ENCODE measurements at regions not wholly inside any gene's neighbourhood (a gene's known extent, or its start where the extent isn't known, plus 50 kb on each side); places are given as distances from the start of the nearest gene placed in this dataset.

DNA sequence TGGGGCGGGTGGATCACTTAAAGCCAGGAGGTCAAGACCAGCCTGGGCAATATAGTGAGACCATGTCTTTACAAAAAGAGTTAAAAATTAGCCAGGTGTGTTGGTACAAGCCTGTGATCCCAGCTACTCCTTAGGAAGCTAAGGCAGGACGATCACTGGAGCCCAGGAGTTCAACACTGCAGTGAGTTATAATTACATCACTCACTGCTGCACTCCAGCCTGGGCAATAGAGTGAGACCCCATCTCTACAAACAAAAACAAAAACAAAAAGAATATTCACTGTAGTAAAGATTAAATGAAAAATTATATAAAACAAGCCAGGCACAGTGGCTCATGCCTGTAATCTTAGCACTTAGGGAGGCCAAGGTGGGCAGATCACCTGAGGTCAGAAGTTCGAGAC, 1047.6 kb upstream of the AUTS2 start:
- DNase-seq (ENCODE audit: low read depth) = no peak
- TF ChIP-seq, protein P1, sequence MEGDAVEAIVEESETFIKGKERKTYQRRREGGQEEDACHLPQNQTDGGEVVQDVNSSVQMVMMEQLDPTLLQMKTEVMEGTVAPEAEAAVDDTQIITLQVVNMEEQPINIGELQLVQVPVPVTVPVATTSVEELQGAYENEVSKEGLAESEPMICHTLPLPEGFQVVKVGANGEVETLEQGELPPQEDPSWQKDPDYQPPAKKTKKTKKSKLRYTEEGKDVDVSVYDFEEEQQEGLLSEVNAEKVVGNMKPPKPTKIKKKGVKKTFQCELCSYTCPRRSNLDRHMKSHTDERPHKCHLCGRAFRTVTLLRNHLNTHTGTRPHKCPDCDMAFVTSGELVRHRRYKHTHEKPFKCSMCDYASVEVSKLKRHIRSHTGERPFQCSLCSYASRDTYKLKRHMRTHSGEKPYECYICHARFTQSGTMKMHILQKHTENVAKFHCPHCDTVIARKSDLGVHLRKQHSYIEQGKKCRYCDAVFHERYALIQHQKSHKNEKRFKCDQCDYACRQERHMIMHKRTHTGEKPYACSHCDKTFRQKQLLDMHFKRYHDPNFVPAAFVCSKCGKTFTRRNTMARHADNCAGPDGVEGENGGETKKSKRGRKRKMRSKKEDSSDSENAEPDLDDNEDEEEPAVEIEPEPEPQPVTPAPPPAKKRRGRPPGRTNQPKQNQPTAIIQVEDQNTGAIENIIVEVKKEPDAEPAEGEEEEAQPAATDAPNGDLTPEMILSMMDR (IDR thresholded peaks at IDR 0.05; ENCODE audit: low read length, missing control alignments) = no peak
- no peak overlapping the region for H3K4me3 ChIP-seq (replicated peaks; ENCODE audit: low read depth, low read length)

DNA sequence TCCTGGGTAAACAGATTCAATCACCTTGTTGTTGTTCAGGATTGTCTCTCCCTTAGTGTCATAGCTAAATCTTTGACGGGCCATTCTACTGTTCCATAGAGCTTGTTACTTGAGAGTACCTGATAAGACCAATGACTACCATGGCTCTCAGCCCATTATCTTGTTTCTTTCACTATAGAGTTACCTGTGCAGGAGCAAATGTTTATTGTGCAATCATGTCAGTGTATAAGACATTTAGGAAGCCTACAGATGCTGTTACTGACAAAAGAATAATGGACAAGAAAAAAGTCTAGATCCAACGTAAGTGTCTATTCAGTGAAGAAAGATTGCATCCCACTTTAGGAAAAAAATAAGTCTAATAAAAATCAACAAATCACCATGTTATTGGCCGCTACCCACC, 1041.7 kb upstream of the AUTS2 start:
- no peak overlapping the region for H3K4me3 ChIP-seq (replicated peaks; ENCODE audit: low read depth, low read length)
- no peak for DNase-seq (ENCODE audit: low read depth)
- TF ChIP-seq, protein P1 (IDR thresholded peaks at IDR 0.05; ENCODE audit: low read length, missing control alignments) = no peak

DNA sequence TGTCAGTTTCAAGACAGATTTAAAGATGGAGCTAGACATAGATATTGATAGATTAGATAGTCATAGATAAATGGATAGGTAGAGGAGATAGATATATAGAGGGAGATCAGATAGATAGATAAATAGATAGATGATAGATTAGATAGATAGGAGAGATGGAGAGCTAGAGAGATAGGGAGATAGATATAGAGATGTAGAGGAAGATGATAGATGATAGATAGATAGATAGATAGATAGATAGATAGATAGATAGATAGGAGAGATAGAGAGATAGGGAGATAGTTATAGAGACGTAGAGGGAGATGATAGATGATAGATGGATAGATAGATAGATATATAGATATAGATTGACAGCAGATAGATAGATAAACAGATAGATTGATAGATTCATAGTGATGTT, 1038.8 kb upstream of the AUTS2 start:
- TF ChIP-seq, protein P1 (IDR thresholded peaks at IDR 0.05; ENCODE audit: low read length, missing control alignments) = no peak
- H3K4me3 ChIP-seq (replicated peaks; ENCODE audit: low read depth, low read length) = no peak overlapping the region
- DNase-seq (ENCODE audit: low read depth) = no peak

DNA sequence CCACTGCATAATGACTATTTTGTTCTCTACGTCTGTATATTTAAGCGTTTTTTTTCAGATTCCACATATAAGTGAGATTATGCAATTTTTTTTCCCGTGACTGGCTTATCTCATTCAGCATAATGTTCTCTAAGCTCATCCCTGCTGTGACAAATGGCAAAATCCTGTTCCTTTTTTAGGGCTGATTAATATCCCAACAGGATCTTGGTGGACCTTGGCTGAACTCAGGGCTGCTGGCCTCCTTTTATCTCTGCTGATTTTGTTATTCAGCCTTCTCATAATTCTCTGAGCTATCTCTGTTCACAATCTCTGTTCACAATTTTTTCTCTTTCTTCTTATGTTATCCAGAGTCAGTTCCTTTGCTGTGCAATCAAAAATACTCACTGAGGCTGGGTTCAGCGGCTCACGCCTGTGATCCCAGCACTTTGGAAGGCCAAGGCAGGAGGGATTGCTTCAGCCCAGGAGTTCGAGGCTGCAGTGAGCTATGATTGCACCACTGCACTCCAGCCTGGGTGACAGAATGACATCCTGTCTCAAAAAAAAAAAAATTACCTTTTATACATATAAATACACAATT, 1035.9 kb upstream of the AUTS2 start:
- H3K4me3 ChIP-seq (replicated peaks; ENCODE audit: low read depth, low read length) = no peak overlapping the region
- DNase-seq (ENCODE audit: low read depth) = peak; percentile 13
- TF ChIP-seq, protein P1 (IDR thresholded peaks at IDR 0.05; ENCODE audit: low read length, missing control alignments) = no peak

DNA sequence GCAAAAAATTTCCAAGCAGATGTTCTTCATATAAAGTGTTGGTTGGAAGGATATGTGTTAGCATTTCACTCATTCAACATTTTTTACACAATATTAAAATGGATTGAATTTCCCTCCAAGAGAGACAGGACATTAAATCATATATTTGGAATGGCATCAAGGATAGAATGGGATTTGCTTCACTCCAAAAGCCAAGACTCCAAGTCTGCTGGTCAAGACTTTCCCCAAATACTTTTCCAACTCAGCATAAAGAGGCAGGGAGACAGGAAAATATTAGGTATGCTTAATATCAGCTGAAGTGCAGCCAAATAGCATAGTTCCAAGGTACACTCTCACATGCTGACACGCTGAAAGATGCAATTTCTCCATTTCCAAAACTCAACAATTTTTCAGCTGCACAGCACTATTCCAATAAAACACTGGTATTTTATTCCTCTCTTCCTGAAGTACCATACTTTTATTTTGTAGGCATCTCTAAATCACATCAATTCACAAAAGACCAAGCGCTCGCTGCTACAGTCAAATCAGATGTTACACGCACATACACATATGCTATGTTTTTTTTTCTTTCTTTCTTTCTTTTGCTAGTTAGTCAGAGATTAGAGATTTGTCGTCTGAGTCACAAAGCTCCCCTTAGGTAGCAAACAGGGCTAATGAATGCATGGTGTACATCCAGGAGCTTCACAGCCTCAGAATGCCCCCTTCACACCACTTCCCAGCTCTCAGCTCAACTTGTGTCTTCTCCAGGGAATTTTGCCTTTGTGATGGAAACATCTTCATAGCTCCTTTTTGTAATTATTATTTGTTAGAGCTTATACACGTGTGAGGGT, 1033.8 kb upstream of the AUTS2 start:
- no peak overlapping the region for H3K4me3 ChIP-seq (replicated peaks; ENCODE audit: low read depth, low read length)
- TF ChIP-seq, protein P1 (IDR thresholded peaks at IDR 0.05; ENCODE audit: low read length, missing control alignments) = no peak
- no peak for DNase-seq (ENCODE audit: low read depth)

DNA sequence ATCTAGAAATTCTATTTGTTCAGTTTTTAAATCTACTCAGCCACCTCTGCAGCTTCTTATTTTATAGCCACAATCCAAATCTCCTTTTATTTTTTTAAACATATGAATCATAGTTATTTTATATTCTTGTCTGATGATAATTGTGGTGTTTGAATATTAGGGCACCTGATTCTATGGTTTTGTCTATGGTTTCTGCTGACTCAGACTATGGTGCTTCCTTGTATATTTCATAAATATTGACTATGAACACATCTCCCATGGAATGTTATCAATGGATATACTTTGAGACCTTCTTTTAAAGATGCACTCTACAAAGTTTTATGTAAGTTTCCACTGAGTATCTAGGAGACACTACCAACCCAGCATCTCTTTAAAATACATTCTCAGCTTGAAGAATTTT, 1027.0 kb upstream of the AUTS2 start:
- no peak overlapping the region for H3K4me3 ChIP-seq (replicated peaks; ENCODE audit: low read depth, low read length)
- no peak for DNase-seq (ENCODE audit: low read depth)
- TF ChIP-seq, protein P1 (IDR thresholded peaks at IDR 0.05; ENCODE audit: low read length, missing control alignments) = no peak
